ENCODE measurements at regions not wholly inside any gene's neighbourhood (a gene's known extent, or its start where the extent isn't known, plus 50 kb on each side); places are given as distances from the start of the nearest gene placed in this dataset.

DNA sequence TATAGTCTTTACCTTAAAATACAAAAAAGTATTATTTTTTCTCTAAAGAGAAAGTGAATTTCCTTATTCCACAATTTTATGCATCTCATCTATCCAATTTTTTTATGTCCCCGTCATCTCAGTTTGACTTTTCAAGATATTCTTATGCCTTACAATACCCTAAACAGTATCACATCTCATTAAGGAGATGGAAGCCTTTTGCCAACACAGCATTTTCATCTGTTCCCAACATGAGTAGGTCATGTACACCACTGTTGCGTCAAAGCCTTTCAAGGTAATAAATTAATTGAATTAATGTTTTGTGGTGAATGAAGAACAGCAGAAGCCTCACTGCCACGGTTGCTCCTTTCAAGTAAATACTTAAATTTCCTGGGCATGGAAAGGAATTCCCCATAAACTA is 299.4 kb downstream of the EPHA4 start:
- TF ChIP-seq, protein P1, sequence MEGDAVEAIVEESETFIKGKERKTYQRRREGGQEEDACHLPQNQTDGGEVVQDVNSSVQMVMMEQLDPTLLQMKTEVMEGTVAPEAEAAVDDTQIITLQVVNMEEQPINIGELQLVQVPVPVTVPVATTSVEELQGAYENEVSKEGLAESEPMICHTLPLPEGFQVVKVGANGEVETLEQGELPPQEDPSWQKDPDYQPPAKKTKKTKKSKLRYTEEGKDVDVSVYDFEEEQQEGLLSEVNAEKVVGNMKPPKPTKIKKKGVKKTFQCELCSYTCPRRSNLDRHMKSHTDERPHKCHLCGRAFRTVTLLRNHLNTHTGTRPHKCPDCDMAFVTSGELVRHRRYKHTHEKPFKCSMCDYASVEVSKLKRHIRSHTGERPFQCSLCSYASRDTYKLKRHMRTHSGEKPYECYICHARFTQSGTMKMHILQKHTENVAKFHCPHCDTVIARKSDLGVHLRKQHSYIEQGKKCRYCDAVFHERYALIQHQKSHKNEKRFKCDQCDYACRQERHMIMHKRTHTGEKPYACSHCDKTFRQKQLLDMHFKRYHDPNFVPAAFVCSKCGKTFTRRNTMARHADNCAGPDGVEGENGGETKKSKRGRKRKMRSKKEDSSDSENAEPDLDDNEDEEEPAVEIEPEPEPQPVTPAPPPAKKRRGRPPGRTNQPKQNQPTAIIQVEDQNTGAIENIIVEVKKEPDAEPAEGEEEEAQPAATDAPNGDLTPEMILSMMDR (conservative IDR thresholded peaks at IDR 0.05; ENCODE audit: low read depth, low read length), result no peak
- TF ChIP-seq EZH2 (IDR thresholded peaks at IDR 0.05; ENCODE audit: low read length, unreplicated experiment) (no peak), EZH2phosphoT487 (IDR thresholded peaks at IDR 0.05; ENCODE audit: borderline replicate concordance, low read length) (no peak)
